ENCODE measurements at regions not wholly inside any gene's neighbourhood (a gene's known extent, or its start where the extent isn't known, plus 50 kb on each side); places are given as distances from the start of the nearest gene placed in this dataset.

DNA sequence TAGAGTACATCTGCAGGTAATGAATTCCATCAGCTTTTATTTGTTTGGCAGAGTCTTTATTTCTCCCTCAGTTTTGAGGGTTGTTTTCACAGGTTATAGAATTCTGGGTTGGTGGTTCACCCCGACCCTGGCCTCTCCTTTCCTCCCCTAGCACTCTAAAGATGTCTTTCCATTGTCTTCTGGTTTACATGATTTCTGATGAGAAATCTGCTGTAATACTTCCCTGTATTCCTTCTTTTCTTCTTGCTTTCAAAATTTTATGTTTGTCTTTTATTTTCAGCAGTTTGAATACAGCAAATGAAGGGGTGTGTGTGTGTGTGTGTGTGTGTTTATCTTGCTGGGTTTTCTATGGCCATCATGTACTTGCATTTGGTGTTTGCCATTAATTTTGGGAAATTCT, 312.0 kb upstream of the RPS23 start:
- DNase-seq: no peak
- Histone ChIP-seq H3K27me3 (ENCODE audit: control insufficient read depth in 3 of 3, insufficient read depth in 3 of 3, low read length in 2 of 3) (no peaks in the 10 kb centered on the region), H3K4me3 (no peak overlapping the region), H3K4me1 (ENCODE audit: control insufficient read depth in 5 of 5, insufficient read depth in 5 of 5, low read length in 5 of 5) (peaks cover 0 to 26% (median 9%) of the 10 kb centered on the region in 5 donors), H3K36me3 (ENCODE audit: control insufficient read depth in 4 of 4, insufficient read depth in 4 of 4, low read length in 4 of 4) (no peaks in the 10 kb centered on the region), H3K27ac (ENCODE audit: low read depth in 1 of 2, low read length in 1 of 2) (no peak overlapping the region), H3K9ac (ENCODE audit: insufficient read depth in 1 of 2, low read length in 2 of 2) (no peak overlapping the region), H3K9me3 (ENCODE audit: control insufficient read depth in 4 of 4, insufficient read depth in 3 of 4, low read length in 3 of 4) (peaks cover 0 to 7% (median under 1%) of the 10 kb centered on the region in 4 donors)
- WGBS, 2 donors: 83 to 88% methylated on average over 1 of the region's 1 CpG
- ATAC-seq (ENCODE audit: insufficient read depth, low FRiP score): no peak
- TF ChIP-seq, protein P1, sequence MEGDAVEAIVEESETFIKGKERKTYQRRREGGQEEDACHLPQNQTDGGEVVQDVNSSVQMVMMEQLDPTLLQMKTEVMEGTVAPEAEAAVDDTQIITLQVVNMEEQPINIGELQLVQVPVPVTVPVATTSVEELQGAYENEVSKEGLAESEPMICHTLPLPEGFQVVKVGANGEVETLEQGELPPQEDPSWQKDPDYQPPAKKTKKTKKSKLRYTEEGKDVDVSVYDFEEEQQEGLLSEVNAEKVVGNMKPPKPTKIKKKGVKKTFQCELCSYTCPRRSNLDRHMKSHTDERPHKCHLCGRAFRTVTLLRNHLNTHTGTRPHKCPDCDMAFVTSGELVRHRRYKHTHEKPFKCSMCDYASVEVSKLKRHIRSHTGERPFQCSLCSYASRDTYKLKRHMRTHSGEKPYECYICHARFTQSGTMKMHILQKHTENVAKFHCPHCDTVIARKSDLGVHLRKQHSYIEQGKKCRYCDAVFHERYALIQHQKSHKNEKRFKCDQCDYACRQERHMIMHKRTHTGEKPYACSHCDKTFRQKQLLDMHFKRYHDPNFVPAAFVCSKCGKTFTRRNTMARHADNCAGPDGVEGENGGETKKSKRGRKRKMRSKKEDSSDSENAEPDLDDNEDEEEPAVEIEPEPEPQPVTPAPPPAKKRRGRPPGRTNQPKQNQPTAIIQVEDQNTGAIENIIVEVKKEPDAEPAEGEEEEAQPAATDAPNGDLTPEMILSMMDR (IDR thresholded peaks at IDR 0.05; ENCODE audit: control extremely low read depth, extremely low read depth): no peak

GRCh38 chr5:82586661-82587310, 308.6 kb upstream of the RPS23 start:
- WGBS, 2 donors: 60 to 81% methylated on average over 3 of the region's 3 CpGs
- Histone ChIP-seq H3K9me3 (ENCODE audit: control insufficient read depth in 4 of 4, insufficient read depth in 3 of 4, low read length in 3 of 4) (peaks cover 0 to 9% (median 5%) of the 10 kb centered on the region in 4 donors), H3K9ac (ENCODE audit: insufficient read depth in 1 of 2, low read length in 2 of 2) (no peak overlapping the region), H3K4me3 (no peak overlapping the region), H3K27me3 (ENCODE audit: control insufficient read depth in 3 of 3, insufficient read depth in 3 of 3, low read length in 2 of 3) (no peaks in the 10 kb centered on the region), H3K4me1 (ENCODE audit: control insufficient read depth in 5 of 5, insufficient read depth in 5 of 5, low read length in 5 of 5) (peaks cover 0 to 37% (median 9%) of the 10 kb centered on the region in 5 donors), H3K27ac (ENCODE audit: low read depth in 1 of 2, low read length in 1 of 2) (no peak overlapping the region), H3K36me3 (ENCODE audit: control insufficient read depth in 4 of 4, insufficient read depth in 4 of 4, low read length in 4 of 4) (no peaks in the 10 kb centered on the region)
- no peak for ATAC-seq (ENCODE audit: insufficient read depth, low FRiP score)
- peak in 2 of 3 donors; percentile 84 to 87 for DNase-seq
- TF ChIP-seq, protein P1 (IDR thresholded peaks at IDR 0.05; ENCODE audit: control extremely low read depth, extremely low read depth): no peak

DNA sequence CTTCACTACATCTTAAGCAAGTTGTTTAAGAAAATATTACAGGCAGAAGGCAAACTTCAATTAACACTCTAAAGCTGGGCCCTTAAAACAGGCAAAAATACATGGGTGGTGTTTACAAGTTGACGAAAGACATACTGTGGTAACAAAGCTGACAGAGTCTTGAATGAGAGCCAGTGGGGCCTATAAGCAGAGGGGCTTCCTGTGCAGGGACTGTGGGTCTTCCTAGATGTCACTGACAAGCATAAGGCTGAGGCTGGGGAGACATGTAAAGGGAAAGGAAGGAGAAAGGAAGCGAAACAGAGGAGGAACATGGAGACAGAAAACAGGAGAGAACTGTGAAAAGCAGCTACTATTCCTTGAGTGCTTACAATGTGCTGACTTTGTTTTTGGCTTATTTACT, 308.0 kb upstream of the RPS23 start:
- H3K4me1 ChIP-seq (ENCODE audit: control insufficient read depth in 5 of 5, insufficient read depth in 5 of 5, low read length in 5 of 5): peaks cover 0 to 37% (median 9%) of the 10 kb centered on the region in 5 donors
- TF ChIP-seq, protein P1 (IDR thresholded peaks at IDR 0.05; ENCODE audit: control extremely low read depth, extremely low read depth): no peak
- no peak for ATAC-seq (ENCODE audit: insufficient read depth, low FRiP score)

More for the DNA sequence above, 308.0 kb upstream of the RPS23 start:
- Histone ChIP-seq H3K36me3 (ENCODE audit: control insufficient read depth in 4 of 4, insufficient read depth in 4 of 4, low read length in 4 of 4) (no peaks in the 10 kb centered on the region), H3K27ac (ENCODE audit: low read depth in 1 of 2, low read length in 1 of 2) (no peak overlapping the region), H3K4me3 (no peak overlapping the region), H3K9me3 (ENCODE audit: control insufficient read depth in 4 of 4, insufficient read depth in 3 of 4, low read length in 3 of 4) (peaks cover 0 to 9% (median 5%) of the 10 kb centered on the region in 4 donors), H3K27me3 (ENCODE audit: control insufficient read depth in 3 of 3, insufficient read depth in 3 of 3, low read length in 2 of 3) (no peaks in the 10 kb centered on the region), H3K9ac (ENCODE audit: insufficient read depth in 1 of 2, low read length in 2 of 2) (peak overlapping the region in 1 of 2 donors; percentile 45)
- WGBS, 2 donors: 49 to 55% methylated on average over 2 of the region's 2 CpGs
- DNase-seq: peak; percentile 86 to 99 (median 98)
